Right lobe of liver (tissue), 4 donors: ENCODE measurements at regions not wholly inside any gene's neighbourhood (a gene's known extent, or its start where the extent isn't known, plus 50 kb on each side); places are given as distances from the start of the nearest gene placed in this dataset.

ENCODE experiments used
- CTCF ChIP-seq, 4 donors: fragments of 200-600 bp in 3 of 4; fragments of 450-650 bp in 1 of 4; IDR thresholded peaks; one replicate each; pipeline versions ENCODE4 v1.5.1 to v1.8.0; 2016 to 2022; ENCODE audit warnings: antibody characterized with exemption in 4 of 4, mild to moderate bottlenecking in 2 of 4
- POLR2A ChIP-seq: fragments of 450-650 bp; IDR thresholded peaks from one replicate; pipeline ENCODE4 v1.6.1; 2017; ENCODE audit warnings: antibody characterized with exemption, mild to moderate bottlenecking
- donor health status: DM: no; HTN: no; CAD: no.
- donor health status: DM: no; HTN: no; CAD: no.
- donor health status: DM: no; HTN: yes; CAD: no.

- TF ChIP-seq POLR2A (no peak), CTCF (IDR thresholded peaks at IDR 0.05) (no peak)
Measured at GRCh38 chr1:90200646-90201205, 205.8 kb downstream of the ZNF326 start.
